A549 (cell line): ENCODE measurements at regions not wholly inside any gene's neighbourhood (a gene's known extent, or its start where the extent isn't known, plus 50 kb on each side); places are given as distances from the start of the nearest gene placed in this dataset.

ENCODE experiments used
- CHD2 ChIP-seq: fragments of 150-350 bp; IDR thresholded peaks from 2 replicates; pipeline ENCODE4 v1.6.1; 2014; ENCODE audit warnings: low read length; ENCODE audit not compliant: partially characterized antibody
- EP300 ChIP-seq, 2 experiments: fragments of >200 bp; sonication (Bioruptor Twin); formaldehyde crosslinking; IDR thresholded peaks; 2 replicates in 1 of 2; 3 replicates in 1 of 2; pipeline ENCODE4 v1.6.1; 2016 to 2017
- FOSL2 ChIP-seq, 2 experiments: fragments of 450-650 bp in 1 of 2; fragments of >200 bp in 1 of 2; sonication (Bioruptor Twin) in 1 of 2; formaldehyde crosslinking; IDR thresholded peaks; 2 replicates each; pipeline versions ENCODE4 v1.5.0 to v1.6.1; 2016 to 2020; ENCODE audit warnings: mild to moderate bottlenecking in 1 of 2, moderate library complexity in 1 of 2
- HDAC2 ChIP-seq: fragments of 200-600 bp; sonication (generic); IDR thresholded peaks from 2 replicates; pipeline ENCODE4 v1.6.1; 2016
- HOXA7 ChIP-seq: fragments of 250-450 bp; sonication (Bioruptor Pico); IDR thresholded peaks from 2 replicates; pipeline ENCODE4 v1.5.0; 2020; ENCODE audit warnings: mild to moderate bottlenecking, moderate library complexity
- KDM1A ChIP-seq: fragments of 200-600 bp; sonication (generic); IDR thresholded peaks from 2 replicates; pipeline ENCODE4 v1.6.1; 2016; ENCODE audit warnings: low read depth, mild to moderate bottlenecking
- MYC ChIP-seq: IDR thresholded peaks from 2 replicates; pipeline ENCODE4 v1.6.1; 2012; ENCODE audit warnings: mild to moderate bottlenecking, inconsistent platforms, low read length, improper control_type of control experiment, borderline replicate concordance
- TF ChIP-seq, protein P1 (sequence below): fragments of 450-650 bp; IDR thresholded peaks from 2 replicates; pipeline ENCODE4 v1.6.1; 2014; ENCODE audit warnings: antibody characterized with exemption
- TF ChIP-seq, protein P2 (sequence below): fragments of >200 bp; sonication (Bioruptor Twin); formaldehyde crosslinking; IDR thresholded peaks from 3 replicates; pipeline ENCODE4 v1.5.1; 2016

DNA sequence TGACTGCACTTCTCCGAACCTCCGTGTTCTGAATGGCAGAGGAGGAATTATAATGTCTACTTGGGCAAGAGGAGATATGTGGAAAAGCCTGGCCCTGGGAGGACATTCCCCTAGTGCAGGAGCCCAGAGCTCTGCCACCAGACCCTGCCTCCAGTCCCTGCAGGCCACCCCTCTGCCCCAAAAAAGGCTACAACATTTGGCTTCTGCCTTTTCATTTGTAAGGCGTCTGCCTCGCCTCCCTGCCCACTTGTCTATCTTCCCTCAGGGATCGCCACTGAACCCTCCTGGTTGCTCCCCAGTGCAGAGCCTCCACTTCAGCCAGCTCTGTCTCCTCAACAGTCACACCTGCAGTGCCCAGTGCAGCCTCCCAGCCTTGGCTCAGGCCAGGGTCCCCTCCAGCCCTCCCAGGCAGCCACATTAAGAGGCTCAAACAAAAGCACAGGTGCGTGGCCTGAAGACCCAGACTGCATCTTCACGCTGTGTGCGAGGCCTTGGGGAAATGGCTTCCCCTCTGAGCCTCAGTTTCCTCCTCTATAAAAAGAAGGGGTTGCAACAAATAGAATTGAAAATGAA, 125.9 kb upstream of the SMAD3 start:
- TF ChIP-seq EP300 (IDR thresholded peaks at IDR 0.05) (no peak), MYC (no peak), CHD2 (no peak), HDAC2 (no peak), HOXA7 (no peak), FOSL2 (IDR thresholded peaks at IDR 0.05) (no peak), FOSL2 (CRISPR knock-in tag; IDR thresholded peaks at IDR 0.05) (no peak), KDM1A (no peak)
- TF ChIP-seq, protein P1, sequence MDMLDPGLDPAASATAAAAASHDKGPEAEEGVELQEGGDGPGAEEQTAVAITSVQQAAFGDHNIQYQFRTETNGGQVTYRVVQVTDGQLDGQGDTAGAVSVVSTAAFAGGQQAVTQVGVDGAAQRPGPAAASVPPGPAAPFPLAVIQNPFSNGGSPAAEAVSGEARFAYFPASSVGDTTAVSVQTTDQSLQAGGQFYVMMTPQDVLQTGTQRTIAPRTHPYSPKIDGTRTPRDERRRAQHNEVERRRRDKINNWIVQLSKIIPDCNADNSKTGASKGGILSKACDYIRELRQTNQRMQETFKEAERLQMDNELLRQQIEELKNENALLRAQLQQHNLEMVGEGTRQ = no peak
- TF ChIP-seq, protein P2, sequence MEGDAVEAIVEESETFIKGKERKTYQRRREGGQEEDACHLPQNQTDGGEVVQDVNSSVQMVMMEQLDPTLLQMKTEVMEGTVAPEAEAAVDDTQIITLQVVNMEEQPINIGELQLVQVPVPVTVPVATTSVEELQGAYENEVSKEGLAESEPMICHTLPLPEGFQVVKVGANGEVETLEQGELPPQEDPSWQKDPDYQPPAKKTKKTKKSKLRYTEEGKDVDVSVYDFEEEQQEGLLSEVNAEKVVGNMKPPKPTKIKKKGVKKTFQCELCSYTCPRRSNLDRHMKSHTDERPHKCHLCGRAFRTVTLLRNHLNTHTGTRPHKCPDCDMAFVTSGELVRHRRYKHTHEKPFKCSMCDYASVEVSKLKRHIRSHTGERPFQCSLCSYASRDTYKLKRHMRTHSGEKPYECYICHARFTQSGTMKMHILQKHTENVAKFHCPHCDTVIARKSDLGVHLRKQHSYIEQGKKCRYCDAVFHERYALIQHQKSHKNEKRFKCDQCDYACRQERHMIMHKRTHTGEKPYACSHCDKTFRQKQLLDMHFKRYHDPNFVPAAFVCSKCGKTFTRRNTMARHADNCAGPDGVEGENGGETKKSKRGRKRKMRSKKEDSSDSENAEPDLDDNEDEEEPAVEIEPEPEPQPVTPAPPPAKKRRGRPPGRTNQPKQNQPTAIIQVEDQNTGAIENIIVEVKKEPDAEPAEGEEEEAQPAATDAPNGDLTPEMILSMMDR = no peak
